Jurkat, Clone E6-1 (cell line): ENCODE measurements at regions not wholly inside any gene's neighbourhood (a gene's known extent, or its start where the extent isn't known, plus 50 kb on each side); places are given as distances from the start of the nearest gene placed in this dataset.
"Not testable (repeated sequence)": the region's sequence is repeated elsewhere in the genome, so short reads cannot be mapped to it uniquely, and the experiment has no call there.

Source experiments
- DNase-seq: peaks from one replicate; pipeline ENCODE4 v3.0.0-alpha.2; 2011; ENCODE audit warnings: low read depth, low spot score
- H3K4me3 ChIP-seq: 2 replicates; pipeline ENCODE4 v1.5.1; 2011; ENCODE audit warnings: mild to moderate bottlenecking, low read length, control low read depth, moderate library complexity

- DNase-seq: no peak
- H3K4me3 ChIP-seq: no peak overlapping the region
Measured at GRCh38 chr14:43184540-43184939, 1322.5 kb downstream of the FSCB start.

- DNase-seq: no peak
- no peak overlapping the region for H3K4me3 ChIP-seq
Measured at GRCh38 chr14:43183916-43184315, 1323.2 kb downstream of the FSCB start.

- DNase-seq: no peak
Measured at GRCh38 chr14:43175896-43176295, 1331.2 kb downstream of the FSCB start.

GRCh38 chr14:43172899-43173548 is 1334.1 kb downstream of the FSCB start:
- H3K4me3 ChIP-seq: no peak overlapping the region
- DNase-seq: no peak

More at GRCh38 chr14:43175896-43176295, 1331.2 kb downstream of the FSCB start:
- no peak overlapping the region for H3K4me3 ChIP-seq

- H3K4me3 ChIP-seq: no peak overlapping the region
- no peak for DNase-seq
Measured at GRCh38 chr14:43169722-43170121, 1337.4 kb downstream of the FSCB start.

- no peak overlapping the region for H3K4me3 ChIP-seq
- DNase-seq: no peak
Measured at GRCh38 chr14:43168371-43168925, 1338.6 kb downstream of the FSCB start.

- no peak for DNase-seq
- H3K4me3 ChIP-seq: no peak overlapping the region
Measured at GRCh38 chr14:43166163-43166562, 1340.9 kb downstream of the FSCB start.

GRCh38 chr14:43165651-43166050 is 1341.4 kb downstream of the FSCB start:
- H3K4me3 ChIP-seq: no peak overlapping the region
- no peak for DNase-seq

- no peak overlapping the region for H3K4me3 ChIP-seq
- no peak for DNase-seq
Measured at GRCh38 chr14:43161477-43161876, 1345.6 kb downstream of the FSCB start.

GRCh38 chr14:43157661-43158060 is 1349.4 kb downstream of the FSCB start:
- DNase-seq: no peak

GRCh38 chr14:43155924-43156323 is 1351.2 kb downstream of the FSCB start:
- DNase-seq: no peak
- no peak overlapping the region for H3K4me3 ChIP-seq

More at GRCh38 chr14:43157661-43158060, 1349.4 kb downstream of the FSCB start:
- H3K4me3 ChIP-seq: no peak overlapping the region

GRCh38 chr14:43155258-43155657 is 1351.8 kb downstream of the FSCB start:
- H3K4me3 ChIP-seq: no peak overlapping the region
- no peak for DNase-seq

- no peak for DNase-seq
- no peak overlapping the region for H3K4me3 ChIP-seq
Measured at GRCh38 chr14:43147485-43147884, 1359.6 kb downstream of the FSCB start.

GRCh38 chr14:43145361-43145760 is 1361.7 kb downstream of the FSCB start:
- H3K4me3 ChIP-seq: no peak overlapping the region
- no peak for DNase-seq

- no peak for DNase-seq
- H3K4me3 ChIP-seq: no peak overlapping the region
Measured at GRCh38 chr14:43143106-43143505, 1364.0 kb downstream of the FSCB start.

GRCh38 chr14:43141636-43142191 is 1365.4 kb downstream of the FSCB start:
- DNase-seq: no peak
- H3K4me3 ChIP-seq: no peak overlapping the region

GRCh38 chr14:43140453-43140852 is 1366.6 kb downstream of the FSCB start:
- no peak overlapping the region for H3K4me3 ChIP-seq
- DNase-seq: no peak

GRCh38 chr14:43135877-43136411 is 1371.1 kb downstream of the FSCB start:
- no peak overlapping the region for H3K4me3 ChIP-seq
- no peak for DNase-seq

GRCh38 chr14:43132441-43132840 is 1374.6 kb downstream of the FSCB start:
- DNase-seq: no peak
- no peak overlapping the region for H3K4me3 ChIP-seq

- not testable (repeated sequence) for H3K4me3 ChIP-seq, DNase-seq
Measured at GRCh38 chr14:43128429-43128828, 1378.7 kb downstream of the FSCB start.
